ENCODE measurements at regions not wholly inside any gene's neighbourhood (a gene's known extent, or its start where the extent isn't known, plus 50 kb on each side); places are given as distances from the start of the nearest gene placed in this dataset.

GRCh38 chr19:27833031-27833430 lies 1379.9 kb downstream of the UQCRFS1 start:
- intact Hi-C loops (cut with micrococcal nuclease; ENCODE audit: unreplicated experiment), result no loop called here
- Mint-ChIP-seq H3K27ac (ENCODE audit: unreplicated experiment) (no peak overlapping the region), H3K4me3 (ENCODE audit: low read depth, unreplicated experiment) (no peak overlapping the region), H3K4me1 (ENCODE audit: low read depth, unreplicated experiment) (no peaks in the 10 kb centered on the region), H3K9me3 (ENCODE audit: low read depth, unreplicated experiment) (peaks cover 6% of the 10 kb centered on the region), H3K27me3 (ENCODE audit: unreplicated experiment) (no peaks in the 10 kb centered on the region), H3K36me3 (ENCODE audit: insufficient read depth, unreplicated experiment) (no peaks in the 10 kb centered on the region)
- DNase-seq, result no peak
- TF ChIP-seq CTCF (IDR thresholded peaks at IDR 0.05; ENCODE audit: unreplicated experiment), result no peak
- BruUV-seq (replicated peaks), result no TSS peak
- CTCF ChIA-PET, result no interaction called here

GRCh38 chr19:27828829-27829228 lies 1384.1 kb downstream of the UQCRFS1 start:
- CTCF ChIA-PET, result no interaction called here
- DNase-seq, result no peak
- Mint-ChIP-seq H3K36me3 (ENCODE audit: insufficient read depth, unreplicated experiment) (no peaks in the 10 kb centered on the region), H3K9me3 (ENCODE audit: low read depth, unreplicated experiment) (no peaks in the 10 kb centered on the region), H3K27me3 (ENCODE audit: unreplicated experiment) (no peaks in the 10 kb centered on the region), H3K4me3 (ENCODE audit: low read depth, unreplicated experiment) (no peak overlapping the region), H3K27ac (ENCODE audit: unreplicated experiment) (no peak overlapping the region), H3K4me1 (ENCODE audit: low read depth, unreplicated experiment) (no peaks in the 10 kb centered on the region)
- TF ChIP-seq CTCF (IDR thresholded peaks at IDR 0.05; ENCODE audit: unreplicated experiment), result no peak
- intact Hi-C loops (cut with micrococcal nuclease; ENCODE audit: unreplicated experiment), result no loop called here
- BruUV-seq (replicated peaks), result no TSS peak

GRCh38 chr19:27824108-27824507 lies 1388.8 kb downstream of the UQCRFS1 start:
- Mint-ChIP-seq H3K4me3 (ENCODE audit: low read depth, unreplicated experiment) (no peak overlapping the region), H3K27ac (ENCODE audit: unreplicated experiment) (no peak overlapping the region), H3K36me3 (ENCODE audit: insufficient read depth, unreplicated experiment) (no peaks in the 10 kb centered on the region), H3K4me1 (ENCODE audit: low read depth, unreplicated experiment) (no peaks in the 10 kb centered on the region), H3K9me3 (ENCODE audit: low read depth, unreplicated experiment) (no peaks in the 10 kb centered on the region), H3K27me3 (ENCODE audit: unreplicated experiment) (no peaks in the 10 kb centered on the region)
- DNase-seq, result no peak
- CTCF ChIA-PET, result no interaction called here
- TF ChIP-seq CTCF (IDR thresholded peaks at IDR 0.05; ENCODE audit: unreplicated experiment), result no peak
- BruUV-seq (replicated peaks), result no TSS peak
- intact Hi-C loops (cut with micrococcal nuclease; ENCODE audit: unreplicated experiment), result no loop called here

GRCh38 chr19:27822336-27822735 lies 1390.6 kb downstream of the UQCRFS1 start:
- Mint-ChIP-seq H3K36me3 (ENCODE audit: insufficient read depth, unreplicated experiment) (no peaks in the 10 kb centered on the region), H3K27ac (ENCODE audit: unreplicated experiment) (no peak overlapping the region), H3K4me1 (ENCODE audit: low read depth, unreplicated experiment) (no peaks in the 10 kb centered on the region), H3K9me3 (ENCODE audit: low read depth, unreplicated experiment) (peaks cover 2% of the 10 kb centered on the region), H3K4me3 (ENCODE audit: low read depth, unreplicated experiment) (no peak overlapping the region), H3K27me3 (ENCODE audit: unreplicated experiment) (no peaks in the 10 kb centered on the region)
- TF ChIP-seq CTCF (IDR thresholded peaks at IDR 0.05; ENCODE audit: unreplicated experiment), result no peak
- intact Hi-C loops (cut with micrococcal nuclease; ENCODE audit: unreplicated experiment), result no loop called here
- CTCF ChIA-PET, result no interaction called here
- DNase-seq, result no peak
- BruUV-seq (replicated peaks), result no TSS peak

Data from Calu3 (cell line).